ENCODE measurements at regions not wholly inside any gene's neighbourhood (a gene's known extent, or its start where the extent isn't known, plus 50 kb on each side); places are given as distances from the start of the nearest gene placed in this dataset.

GRCh38 chr4:165631208-165631894 lies 241.7 kb upstream of the TLL1 start:
- TF ChIP-seq MAX (CRISPR knock-in tag; IDR thresholded peaks at IDR 0.05) (no peak), RORB (CRISPR knock-in tag; IDR thresholded peaks at IDR 0.05) (no peak), OVOL2 (CRISPR knock-in tag; IDR thresholded peaks at IDR 0.05; ENCODE audit: borderline replicate concordance) (no peak), NR2C2 (CRISPR knock-in tag; IDR thresholded peaks at IDR 0.05) (no peak), CREB1 (CRISPR knock-in tag; IDR thresholded peaks at IDR 0.05) (no peak), ATF1 (CRISPR knock-in tag; IDR thresholded peaks at IDR 0.05) (no peak)
- TF ChIP-seq, protein P1, sequence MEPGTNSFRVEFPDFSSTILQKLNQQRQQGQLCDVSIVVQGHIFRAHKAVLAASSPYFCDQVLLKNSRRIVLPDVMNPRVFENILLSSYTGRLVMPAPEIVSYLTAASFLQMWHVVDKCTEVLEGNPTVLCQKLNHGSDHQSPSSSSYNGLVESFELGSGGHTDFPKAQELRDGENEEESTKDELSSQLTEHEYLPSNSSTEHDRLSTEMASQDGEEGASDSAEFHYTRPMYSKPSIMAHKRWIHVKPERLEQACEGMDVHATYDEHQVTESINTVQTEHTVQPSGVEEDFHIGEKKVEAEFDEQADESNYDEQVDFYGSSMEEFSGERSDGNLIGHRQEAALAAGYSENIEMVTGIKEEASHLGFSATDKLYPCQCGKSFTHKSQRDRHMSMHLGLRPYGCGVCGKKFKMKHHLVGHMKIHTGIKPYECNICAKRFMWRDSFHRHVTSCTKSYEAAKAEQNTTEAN (CRISPR knock-in tag; IDR thresholded peaks at IDR 0.05) = no peak
- TF ChIP-seq, protein P2, sequence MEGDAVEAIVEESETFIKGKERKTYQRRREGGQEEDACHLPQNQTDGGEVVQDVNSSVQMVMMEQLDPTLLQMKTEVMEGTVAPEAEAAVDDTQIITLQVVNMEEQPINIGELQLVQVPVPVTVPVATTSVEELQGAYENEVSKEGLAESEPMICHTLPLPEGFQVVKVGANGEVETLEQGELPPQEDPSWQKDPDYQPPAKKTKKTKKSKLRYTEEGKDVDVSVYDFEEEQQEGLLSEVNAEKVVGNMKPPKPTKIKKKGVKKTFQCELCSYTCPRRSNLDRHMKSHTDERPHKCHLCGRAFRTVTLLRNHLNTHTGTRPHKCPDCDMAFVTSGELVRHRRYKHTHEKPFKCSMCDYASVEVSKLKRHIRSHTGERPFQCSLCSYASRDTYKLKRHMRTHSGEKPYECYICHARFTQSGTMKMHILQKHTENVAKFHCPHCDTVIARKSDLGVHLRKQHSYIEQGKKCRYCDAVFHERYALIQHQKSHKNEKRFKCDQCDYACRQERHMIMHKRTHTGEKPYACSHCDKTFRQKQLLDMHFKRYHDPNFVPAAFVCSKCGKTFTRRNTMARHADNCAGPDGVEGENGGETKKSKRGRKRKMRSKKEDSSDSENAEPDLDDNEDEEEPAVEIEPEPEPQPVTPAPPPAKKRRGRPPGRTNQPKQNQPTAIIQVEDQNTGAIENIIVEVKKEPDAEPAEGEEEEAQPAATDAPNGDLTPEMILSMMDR (IDR thresholded peaks at IDR 0.05) = no peak

Measured in WTC11 (cell line).